PC-3 (cell line): ENCODE measurements at regions not wholly inside any gene's neighbourhood (a gene's known extent, or its start where the extent isn't known, plus 50 kb on each side); places are given as distances from the start of the nearest gene placed in this dataset.

Source experiments
- ATAC-seq: fragments of 200-7000 bp; cut with Tn5 transposase; 2 replicates; pipeline ENCODE4 v1.9.1; 2020; ENCODE audit warnings: mild to moderate bottlenecking, moderate library complexity
- BruUV-seq: library from RNA; stranded (reverse); fragments of 400-500 nt; replicated peaks from 2 replicates; lab custom pipeline; 2021; lab: Mats Ljungman, UMichigan
- CTCF ChIA-PET: fragments of 300-600 bp; sonication (Branson Sonifier 250); formaldehyde crosslinking; loops from one replicate; lab custom pipeline; 2022; ENCODE audit warnings: antibody characterized with exemption; lab: Charles Lee
- POLR2A ChIA-PET: fragments of 300-600 bp; sonication (Branson Sonifier 250); formaldehyde crosslinking; loops from one replicate; lab custom pipeline; 2022; ENCODE audit warnings: antibody characterized with exemption; ENCODE audit not compliant: unreplicated experiment; lab: Charles Lee
- DNase-seq: peaks from one replicate; pipeline ENCODE4 v3.0.0-alpha.2; 2015
- H2AFZ ChIP-seq: fragments of 300-600 bp; sonication (generic); 2 replicates; pipeline ENCODE4 v1.6.0; 2016; ENCODE audit warnings: antibody characterized with exemption, low read length
- H3F3A ChIP-seq: fragments of 300-600 bp; sonication (generic); one replicate; pipeline ENCODE4 v1.6.0; 2017; ENCODE audit warnings: antibody characterized with exemption, low read length, control low read depth, mild to moderate bottlenecking; ENCODE audit not compliant: unreplicated experiment
- H3K27ac ChIP-seq: fragments of 300-600 bp; sonication (generic); 2 replicates; pipeline ENCODE4 v1.5.1; 2016; ENCODE audit warnings: mild to moderate bottlenecking, low read length
- H3K27me3 ChIP-seq: fragments of 300-600 bp; sonication (generic); 2 replicates; pipeline ENCODE4 v1.6.1; 2016; ENCODE audit warnings: low read length, mixed read lengths
- H3K36me3 ChIP-seq: fragments of 300-600 bp; sonication (generic); 2 replicates; pipeline ENCODE4 v1.6.1; 2016; ENCODE audit warnings: low read depth, mixed run types, low read length, mixed read lengths
- H3K4me1 ChIP-seq: fragments of 300-600 bp; sonication (generic); 2 replicates; pipeline ENCODE4 v1.5.1; 2016; ENCODE audit warnings: low read length; ENCODE audit not compliant: insufficient read depth
- H3K4me2 ChIP-seq: fragments of 300-600 bp; sonication (generic); 2 replicates; pipeline ENCODE4 v1.6.0; 2016; ENCODE audit warnings: low read length
- H3K4me3 ChIP-seq: fragments of 300-600 bp; sonication (generic); 2 replicates; pipeline ENCODE4 v1.5.1; 2016; ENCODE audit warnings: mild to moderate bottlenecking, low read length, mixed read lengths
- H3K79me2 ChIP-seq: fragments of 300-600 bp; sonication (generic); 2 replicates; pipeline ENCODE4 v1.6.1; 2017; ENCODE audit warnings: low read length, mixed read lengths
- H3K9ac ChIP-seq: fragments of 300-600 bp; sonication (generic); 2 replicates; pipeline ENCODE4 v1.6.0; 2016; ENCODE audit warnings: mild to moderate bottlenecking, low read length
- H3K9me2 ChIP-seq: fragments of 300-600 bp; sonication (generic); replicated peaks from 2 replicates; pipeline ENCODE4 v1.6.1; 2016; ENCODE audit warnings: mixed run types, low read length, mixed read lengths
- H3K9me3 ChIP-seq: fragments of 300-600 bp; sonication (generic); 2 replicates; pipeline ENCODE4 v1.6.1; 2016; ENCODE audit warnings: low read length, mixed read lengths
- H4K20me1 ChIP-seq: fragments of 300-600 bp; sonication (generic); 2 replicates; pipeline ENCODE4 v1.6.1; 2016; ENCODE audit warnings: low read length, mixed read lengths
- EZH2 ChIP-seq: fragments of 300-600 bp; sonication (generic); IDR thresholded peaks from one replicate; pipeline ENCODE4 v1.6.1; 2017; ENCODE audit warnings: antibody characterized with exemption, mild to moderate bottlenecking, low read length; ENCODE audit not compliant: unreplicated experiment
- EZH2phosphoT487 ChIP-seq: fragments of 300-600 bp; sonication (generic); IDR thresholded peaks from 2 replicates; pipeline ENCODE4 v1.6.1; 2018; ENCODE audit warnings: mild to moderate bottlenecking, antibody characterized with exemption, low read length, borderline replicate concordance
- intact Hi-C: fragments of 100-400 bp; cut with micrococcal nuclease; formaldehyde crosslinking; loops from 2 replicates; pipeline ENCODE4 v1.9.0; 2023
- TF ChIP-seq, protein P1 (sequence below): fragments of 300-600 bp; sonication (generic); conservative IDR thresholded peaks from 2 replicates; pipeline ENCODE4 v1.5.1; 2017; ENCODE audit warnings: antibody characterized with exemption, low read depth, mild to moderate bottlenecking, low read length

DNA sequence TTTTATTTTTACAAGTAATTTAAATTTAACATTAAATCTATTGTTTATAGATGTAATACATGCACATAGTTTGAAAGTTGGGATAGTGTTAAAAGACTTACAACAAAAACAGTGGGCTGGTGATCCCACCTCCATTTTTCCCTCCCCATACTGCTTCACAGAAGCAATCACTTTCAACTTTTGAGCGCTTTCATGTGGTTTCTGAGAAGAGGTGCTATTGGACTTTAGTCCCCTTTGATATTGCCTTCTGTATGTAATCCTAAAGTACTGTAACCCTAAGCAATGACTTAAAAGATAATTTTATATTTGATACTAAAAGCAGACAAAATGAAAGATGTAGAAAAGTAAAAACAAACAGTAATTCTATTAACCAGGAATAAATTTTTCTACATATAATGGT is 88.1 kb upstream of the FAM171A1 start:
- TF ChIP-seq EZH2 (no peak), EZH2phosphoT487 (no peak)
- TF ChIP-seq, protein P1, sequence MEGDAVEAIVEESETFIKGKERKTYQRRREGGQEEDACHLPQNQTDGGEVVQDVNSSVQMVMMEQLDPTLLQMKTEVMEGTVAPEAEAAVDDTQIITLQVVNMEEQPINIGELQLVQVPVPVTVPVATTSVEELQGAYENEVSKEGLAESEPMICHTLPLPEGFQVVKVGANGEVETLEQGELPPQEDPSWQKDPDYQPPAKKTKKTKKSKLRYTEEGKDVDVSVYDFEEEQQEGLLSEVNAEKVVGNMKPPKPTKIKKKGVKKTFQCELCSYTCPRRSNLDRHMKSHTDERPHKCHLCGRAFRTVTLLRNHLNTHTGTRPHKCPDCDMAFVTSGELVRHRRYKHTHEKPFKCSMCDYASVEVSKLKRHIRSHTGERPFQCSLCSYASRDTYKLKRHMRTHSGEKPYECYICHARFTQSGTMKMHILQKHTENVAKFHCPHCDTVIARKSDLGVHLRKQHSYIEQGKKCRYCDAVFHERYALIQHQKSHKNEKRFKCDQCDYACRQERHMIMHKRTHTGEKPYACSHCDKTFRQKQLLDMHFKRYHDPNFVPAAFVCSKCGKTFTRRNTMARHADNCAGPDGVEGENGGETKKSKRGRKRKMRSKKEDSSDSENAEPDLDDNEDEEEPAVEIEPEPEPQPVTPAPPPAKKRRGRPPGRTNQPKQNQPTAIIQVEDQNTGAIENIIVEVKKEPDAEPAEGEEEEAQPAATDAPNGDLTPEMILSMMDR = no peak
- Histone ChIP-seq H3K27ac (no peak overlapping the region), H3F3A (no peaks in the 10 kb centered on the region), H3K27me3 (0 out of 2 replicates have a peak, but pooled peaks cover 4% of the 10 kb centered on the region), H2AFZ (no peak overlapping the region), H3K9me2 (no peaks in the 10 kb centered on the region), H3K4me1 (no peaks in the 10 kb centered on the region), H3K9me3 (no peaks in the 10 kb centered on the region), H4K20me1 (no peaks in the 10 kb centered on the region), H3K4me3 (no peak overlapping the region), H3K9ac (no peak overlapping the region), H3K4me2 (no peak overlapping the region), H3K79me2 (no peaks in the 10 kb centered on the region), H3K36me3 (no peaks in the 10 kb centered on the region)
- intact Hi-C loops = no loop called here
- CTCF ChIA-PET = no interaction called here
- no TSS peak for BruUV-seq
- DNase-seq = no peak
- POLR2A ChIA-PET = no interaction called here
- no peak for ATAC-seq

DNA sequence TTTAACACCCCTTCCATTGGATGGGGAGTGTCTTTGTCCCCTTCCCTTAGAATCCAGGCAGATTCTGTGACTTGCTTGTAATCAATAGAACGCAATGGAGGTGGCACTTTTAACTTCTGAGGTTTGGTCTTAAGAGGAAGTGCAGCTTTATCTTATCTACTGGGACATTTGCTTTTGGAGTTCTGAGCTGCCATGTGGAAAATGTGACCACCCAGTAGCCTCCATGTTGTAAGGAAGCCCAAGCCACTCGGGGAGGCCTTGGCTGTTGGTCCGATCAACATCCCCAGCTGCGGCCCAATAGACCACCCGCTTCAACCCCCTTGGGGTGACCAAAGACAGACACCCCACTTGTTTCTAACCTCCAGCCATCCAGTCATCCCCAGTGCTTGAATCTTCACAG is 86.3 kb upstream of the FAM171A1 start:
- no peak overlapping the region for H3K4me3 ChIP-seq
- no peaks in the 10 kb centered on the region for H3K36me3 ChIP-seq
- H4K20me1 ChIP-seq = no peaks in the 10 kb centered on the region
- H3F3A ChIP-seq = no peaks in the 10 kb centered on the region
- intact Hi-C loops = no loop called here
- ChIA-PET POLR2A (no interaction called here), CTCF (no interaction called here)
- H2AFZ ChIP-seq = no peak overlapping the region
- H3K9me2 ChIP-seq = no peaks in the 10 kb centered on the region
- no peak for TF ChIP-seq EZH2phosphoT487
- TF ChIP-seq, protein P1 = no peak
- no peak for TF ChIP-seq EZH2
- H3K4me2 ChIP-seq = no peak overlapping the region
- BruUV-seq = no TSS peak
- DNase-seq (no peak), ATAC-seq (no peak)
- no peak overlapping the region for H3K9ac ChIP-seq
- H3K27me3 ChIP-seq = 0 out of 2 replicates have a peak, but pooled peaks cover 4% of the 10 kb centered on the region
- H3K27ac ChIP-seq = no peak overlapping the region
- no peaks in the 10 kb centered on the region for H3K9me3 ChIP-seq
- no peaks in the 10 kb centered on the region for H3K79me2 ChIP-seq
- H3K4me1 ChIP-seq = no peaks in the 10 kb centered on the region

DNA sequence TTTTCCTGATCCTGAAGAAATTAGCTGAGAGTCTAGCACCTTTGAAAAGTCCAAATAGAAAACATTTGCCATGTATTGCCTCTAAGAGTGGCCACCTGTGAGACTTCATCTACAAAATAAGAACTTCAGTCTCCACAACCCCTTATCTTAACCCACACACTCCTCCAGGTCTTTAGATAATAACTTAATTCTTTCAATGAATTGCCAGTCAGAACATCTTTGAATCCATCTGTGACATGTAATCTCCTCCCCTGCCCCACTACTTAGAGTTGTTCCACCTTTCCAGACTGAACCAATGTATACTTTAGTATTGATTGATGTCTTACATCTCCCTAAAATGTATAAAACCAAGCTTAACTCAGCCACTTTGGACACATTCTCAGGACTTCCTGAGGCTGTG is 84.4 kb upstream of the FAM171A1 start:
- intact Hi-C loops = no loop called here
- ChIA-PET CTCF (no interaction called here), POLR2A (no interaction called here)
- Histone ChIP-seq H3K27ac (no peak overlapping the region), H3K9ac (no peak overlapping the region), H3K27me3 (peaks cover 23% of the 10 kb centered on the region; the same call in 1 of the 2 replicates), H3K9me3 (no peaks in the 10 kb centered on the region), H3K4me1 (no peaks in the 10 kb centered on the region), H3K9me2 (no peaks in the 10 kb centered on the region), H4K20me1 (no peaks in the 10 kb centered on the region), H3K36me3 (no peaks in the 10 kb centered on the region), H2AFZ (no peak overlapping the region), H3K4me2 (no peak overlapping the region), H3K4me3 (no peak overlapping the region), H3F3A (no peaks in the 10 kb centered on the region), H3K79me2 (no peaks in the 10 kb centered on the region)
- ATAC-seq (no peak), DNase-seq (no peak)
- no peak for TF ChIP-seq EZH2
- no peak for TF ChIP-seq EZH2phosphoT487
- TF ChIP-seq, protein P1 = no peak
- no TSS peak for BruUV-seq
